ENCODE measurements at regions not wholly inside any gene's neighbourhood (a gene's known extent, or its start where the extent isn't known, plus 50 kb on each side); places are given as distances from the start of the nearest gene placed in this dataset.

- Mint-ChIP-seq H3K9me3 (ENCODE audit: unreplicated experiment) (no peaks in the 10 kb centered on the region), H3K4me1 (ENCODE audit: unreplicated experiment) (no peaks in the 10 kb centered on the region), H3K36me3 (ENCODE audit: low read depth, unreplicated experiment) (no peaks in the 10 kb centered on the region), H3K27ac (ENCODE audit: unreplicated experiment) (no peak overlapping the region), H3K4me3 (ENCODE audit: unreplicated experiment) (no peak overlapping the region), H3K27me3 (ENCODE audit: unreplicated experiment) (peaks cover 2% of the 10 kb centered on the region)
- no peak for TF ChIP-seq CTCF (IDR thresholded peaks at IDR 0.05; ENCODE audit: unreplicated experiment)
- no peak for DNase-seq (ENCODE audit: low spot score)
Observed at GRCh38 chr10:90665905-90666662, 191.8 kb downstream of the HTR7 start.

GRCh38 chr10:90674461-90674860 lies 183.4 kb downstream of the HTR7 start:
- Mint-ChIP-seq H3K27me3 (ENCODE audit: unreplicated experiment) (no peaks in the 10 kb centered on the region), H3K4me1 (ENCODE audit: unreplicated experiment) (no peaks in the 10 kb centered on the region), H3K4me3 (ENCODE audit: unreplicated experiment) (no peak overlapping the region), H3K9me3 (ENCODE audit: unreplicated experiment) (no peaks in the 10 kb centered on the region), H3K27ac (ENCODE audit: unreplicated experiment) (no peak overlapping the region), H3K36me3 (ENCODE audit: low read depth, unreplicated experiment) (no peaks in the 10 kb centered on the region)
- no peak for TF ChIP-seq CTCF (IDR thresholded peaks at IDR 0.05; ENCODE audit: unreplicated experiment)
- no peak for DNase-seq (ENCODE audit: low spot score)

GRCh38 chr10:90674928-90675327 lies 182.9 kb downstream of the HTR7 start:
- no peaks in the 10 kb centered on the region for H3K27me3 Mint-ChIP-seq (ENCODE audit: unreplicated experiment)
- no peak overlapping the region for H3K27ac Mint-ChIP-seq (ENCODE audit: unreplicated experiment)
- TF ChIP-seq CTCF (IDR thresholded peaks at IDR 0.05; ENCODE audit: unreplicated experiment), result no peak
- H3K9me3 Mint-ChIP-seq (ENCODE audit: unreplicated experiment), result no peaks in the 10 kb centered on the region
- H3K4me1 Mint-ChIP-seq (ENCODE audit: unreplicated experiment), result no peaks in the 10 kb centered on the region
- no peaks in the 10 kb centered on the region for H3K36me3 Mint-ChIP-seq (ENCODE audit: low read depth, unreplicated experiment)
- DNase-seq (ENCODE audit: low spot score), result no peak
- H3K4me3 Mint-ChIP-seq (ENCODE audit: unreplicated experiment), result no peak overlapping the region

GRCh38 chr10:90675621-90676020 lies 182.2 kb downstream of the HTR7 start:
- no peaks in the 10 kb centered on the region for H3K4me1 Mint-ChIP-seq (ENCODE audit: unreplicated experiment)
- no peak overlapping the region for H3K27ac Mint-ChIP-seq (ENCODE audit: unreplicated experiment)
- no peaks in the 10 kb centered on the region for H3K9me3 Mint-ChIP-seq (ENCODE audit: unreplicated experiment)
- no peak overlapping the region for H3K4me3 Mint-ChIP-seq (ENCODE audit: unreplicated experiment)
- no peaks in the 10 kb centered on the region for H3K27me3 Mint-ChIP-seq (ENCODE audit: unreplicated experiment)
- no peak for DNase-seq (ENCODE audit: low spot score)
- H3K36me3 Mint-ChIP-seq (ENCODE audit: low read depth, unreplicated experiment), result no peaks in the 10 kb centered on the region
- TF ChIP-seq CTCF (IDR thresholded peaks at IDR 0.05; ENCODE audit: unreplicated experiment), result no peak

Measured in endothelial cell (in vitro differentiated cells).